ENCODE measurements at regions not wholly inside any gene's neighbourhood (a gene's known extent, or its start where the extent isn't known, plus 50 kb on each side); places are given as distances from the start of the nearest gene placed in this dataset.
"Not testable (repeated sequence)": the region's sequence is repeated elsewhere in the genome, so short reads cannot be mapped to it uniquely, and the experiment has no call there.

DNA sequence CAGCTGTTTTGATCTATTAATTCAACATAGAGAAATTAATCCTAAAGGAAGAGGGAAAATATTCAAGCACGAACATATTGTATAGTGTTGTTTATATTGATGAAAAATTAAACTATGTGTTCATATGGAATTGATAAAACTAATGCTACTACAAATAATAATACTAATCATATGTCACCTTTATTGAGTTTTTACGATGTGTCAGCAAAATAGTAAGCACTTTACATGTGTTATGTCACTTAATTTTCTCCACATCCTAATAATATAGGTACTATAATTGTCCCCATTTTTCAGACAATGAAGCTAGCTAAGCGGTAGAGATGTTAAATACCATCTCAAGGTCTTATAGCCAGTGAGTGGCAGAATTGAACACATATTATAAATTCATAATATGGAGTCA lies 2008.5 kb upstream of the WWC1 start:
- DNase-seq (ENCODE audit: extremely low read depth in 1 of 2, low read depth in 1 of 2), result no peak

DNA sequence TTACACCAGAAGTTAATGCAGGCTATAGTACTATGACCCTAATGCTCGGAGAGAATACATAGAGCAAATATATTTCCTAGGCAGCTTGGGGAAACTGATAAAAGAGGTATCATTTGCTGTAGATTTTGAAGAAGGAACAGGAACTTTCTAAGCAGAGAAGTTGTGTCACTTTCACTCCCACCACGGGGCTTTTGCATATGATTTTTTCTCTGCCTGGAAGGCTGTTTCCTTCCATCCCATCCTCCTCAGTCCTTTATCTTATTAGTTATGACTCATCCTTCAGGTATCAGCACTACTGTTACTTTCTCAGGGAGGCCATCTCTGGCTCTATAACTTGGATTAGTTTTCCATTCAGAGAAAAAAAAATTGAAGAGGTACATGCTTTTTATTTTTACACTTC lies 2006.1 kb upstream of the WWC1 start:
- no peak for DNase-seq (ENCODE audit: extremely low read depth in 1 of 2, low read depth in 1 of 2)

GRCh38 chr5:166286832-166287231 lies 2004.6 kb upstream of the WWC1 start:
- no peak for DNase-seq (ENCODE audit: extremely low read depth in 1 of 2, low read depth in 1 of 2)

DNA sequence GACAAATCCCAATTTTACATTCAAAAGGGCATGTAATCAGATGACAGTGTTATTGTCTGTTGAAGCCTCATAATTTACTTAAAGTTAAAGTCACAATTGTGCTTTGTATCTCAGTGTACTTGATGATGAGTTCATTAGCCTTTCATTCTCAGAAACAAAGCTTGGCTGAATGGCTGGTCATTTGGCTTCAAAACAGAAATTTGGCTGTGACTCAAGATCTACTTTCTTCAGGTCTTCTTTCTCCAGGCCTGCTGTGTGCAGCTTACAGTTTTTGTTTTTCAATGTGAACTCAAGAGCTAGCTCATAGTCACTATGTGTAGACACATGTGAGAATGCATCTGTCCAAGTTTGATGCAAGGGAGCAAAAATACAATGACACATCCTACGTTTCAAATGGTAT lies 2003.6 kb upstream of the WWC1 start:
- DNase-seq (ENCODE audit: extremely low read depth in 1 of 2, low read depth in 1 of 2), result no peak

DNA sequence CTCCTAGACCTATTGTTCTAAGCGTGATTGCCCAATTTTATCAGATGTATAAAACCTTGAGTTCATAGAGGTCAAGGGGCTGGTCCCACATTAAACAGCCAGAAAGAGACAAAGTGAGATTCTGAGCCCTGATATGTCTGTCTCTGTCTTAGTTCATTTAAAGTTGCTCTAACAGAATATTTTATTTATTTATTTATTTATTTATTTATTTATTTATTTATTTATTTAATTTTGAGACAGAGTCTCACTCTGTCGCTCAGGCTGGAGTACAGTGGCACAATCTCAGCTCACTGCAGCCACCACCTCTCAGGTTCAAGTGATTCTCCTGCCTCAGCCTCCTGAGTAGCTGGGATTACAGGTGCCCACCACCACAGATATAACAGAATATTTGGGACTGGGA lies 1999.6 kb upstream of the WWC1 start:
- not testable (repeated sequence) for DNase-seq (ENCODE audit: extremely low read depth in 1 of 2, low read depth in 1 of 2)

DNA sequence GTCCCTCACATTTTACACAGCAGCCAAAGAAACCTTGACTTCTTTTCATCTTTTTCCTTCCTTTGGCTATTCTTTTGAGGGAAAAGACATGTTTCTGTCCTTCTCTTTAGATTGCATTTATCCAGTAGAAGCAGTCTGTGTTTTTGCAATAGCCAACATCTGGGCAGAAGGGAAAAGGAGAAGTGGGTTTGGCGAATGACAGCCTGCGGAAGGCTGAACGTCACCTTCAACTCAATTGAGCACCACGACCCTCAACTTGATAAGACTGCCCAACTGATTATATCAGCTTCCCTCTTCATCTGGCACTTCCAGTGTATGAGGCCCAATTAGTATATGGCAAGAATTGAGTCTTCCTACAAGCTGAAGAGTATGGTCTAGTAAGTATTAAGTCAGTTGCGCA lies 1997.6 kb upstream of the WWC1 start:
- DNase-seq (ENCODE audit: extremely low read depth in 1 of 2, low read depth in 1 of 2), result no peak

GRCh38 chr5:166302166-166302565 lies 1989.3 kb upstream of the WWC1 start:
- no peak for DNase-seq (ENCODE audit: extremely low read depth in 1 of 2, low read depth in 1 of 2)

DNA sequence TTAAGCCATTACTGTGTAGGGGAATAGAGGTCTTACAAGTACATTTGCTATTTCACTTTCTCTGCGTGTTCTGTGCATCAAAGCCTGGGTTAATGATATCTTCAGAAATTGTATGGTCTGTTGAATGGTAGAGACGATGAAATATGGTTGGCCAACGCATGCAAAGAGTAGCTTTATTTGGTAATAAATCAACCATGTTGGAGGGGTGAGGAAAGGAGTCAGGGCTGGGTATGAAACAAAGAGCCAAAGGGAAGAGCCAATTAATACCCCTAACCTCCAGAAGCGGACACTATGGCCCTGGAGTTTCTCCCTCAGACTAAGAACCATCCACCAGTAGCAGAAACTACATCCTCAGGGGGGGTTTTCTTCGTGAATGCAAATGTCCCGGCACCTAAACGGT lies 1974.0 kb upstream of the WWC1 start:
- no peak for DNase-seq (ENCODE audit: extremely low read depth in 1 of 2, low read depth in 1 of 2)

DNA sequence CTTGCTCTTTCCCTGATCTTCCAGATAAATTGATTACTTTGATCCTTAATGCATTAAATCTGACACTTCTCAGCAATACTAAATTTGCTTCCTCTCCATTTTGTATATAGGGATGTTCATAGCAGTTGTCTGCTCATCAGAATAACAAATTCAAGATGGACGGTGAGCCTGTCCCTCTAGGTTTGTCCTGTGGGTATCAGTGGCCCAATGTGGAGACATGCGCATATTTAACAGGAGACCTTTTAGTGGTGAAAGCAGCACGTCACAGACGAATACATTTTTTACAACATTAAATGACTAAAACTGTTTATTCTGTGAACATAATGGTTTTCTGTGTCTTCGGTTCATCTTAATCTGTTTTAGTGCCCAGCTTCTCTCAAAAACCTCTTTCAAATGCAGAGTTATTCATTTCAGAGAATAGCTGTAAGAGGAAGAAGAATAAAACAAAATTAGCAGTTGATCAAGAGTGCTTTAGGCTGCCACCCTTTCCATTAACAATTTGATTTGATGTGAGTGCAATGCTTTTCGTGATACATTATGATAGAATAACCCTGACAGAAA lies 1970.4 kb upstream of the WWC1 start:
- no peak for DNase-seq (ENCODE audit: extremely low read depth in 1 of 2, low read depth in 1 of 2)

DNA sequence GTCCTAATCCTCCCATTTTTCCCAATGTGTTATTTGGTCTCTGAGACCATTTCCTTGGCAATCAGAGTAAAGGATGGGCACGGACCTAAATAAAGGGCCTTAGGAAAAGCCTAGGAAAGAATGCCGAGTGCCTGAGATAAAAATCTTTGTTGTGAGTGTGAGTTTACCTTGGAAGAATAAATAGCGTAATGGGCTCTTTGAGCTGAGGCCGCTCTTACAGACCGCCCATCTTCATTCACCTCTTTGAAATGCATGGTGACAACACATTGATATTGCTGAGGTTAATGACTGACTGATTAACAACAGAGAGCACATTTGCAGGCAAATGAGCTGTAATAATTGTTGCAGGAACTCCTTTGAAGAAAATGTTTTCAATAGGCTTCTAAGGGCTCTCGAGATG lies 1967.1 kb upstream of the WWC1 start:
- no peak for DNase-seq (ENCODE audit: extremely low read depth in 1 of 2, low read depth in 1 of 2)

- DNase-seq (ENCODE audit: extremely low read depth in 1 of 2, low read depth in 1 of 2), result no peak
Measured at GRCh38 chr5:166329149-166329800, 1962.2 kb upstream of the WWC1 start.

- no peak for DNase-seq (ENCODE audit: extremely low read depth in 1 of 2, low read depth in 1 of 2)
Measured at GRCh38 chr5:166330036-166330435, 1961.4 kb upstream of the WWC1 start.

GRCh38 chr5:166331521-166331920 lies 1959.9 kb upstream of the WWC1 start:
- no peak for DNase-seq (ENCODE audit: extremely low read depth in 1 of 2, low read depth in 1 of 2)

DNA sequence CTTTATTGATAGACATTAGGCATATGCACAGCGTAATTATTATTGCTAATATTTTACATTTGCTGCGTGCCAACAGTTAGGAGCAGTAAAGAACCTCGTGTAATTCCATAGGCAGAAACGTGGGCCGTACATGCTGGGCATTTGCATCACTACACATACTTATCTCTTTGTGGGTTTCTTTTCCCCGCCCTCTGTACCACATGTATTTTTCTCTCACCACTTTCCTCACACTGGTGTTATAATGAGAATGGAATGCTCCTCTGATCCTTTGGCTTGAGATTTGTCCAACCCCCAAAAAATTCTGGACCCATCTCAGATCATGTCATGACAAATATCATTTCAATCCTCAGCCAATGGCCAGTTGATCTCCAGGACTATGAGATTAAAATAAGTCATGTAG lies 1952.6 kb upstream of the WWC1 start:
- no peak for DNase-seq (ENCODE audit: extremely low read depth in 1 of 2, low read depth in 1 of 2)

- DNase-seq (ENCODE audit: extremely low read depth in 1 of 2, low read depth in 1 of 2), result no peak
Measured at GRCh38 chr5:166340039-166340438, 1951.4 kb upstream of the WWC1 start.

DNA sequence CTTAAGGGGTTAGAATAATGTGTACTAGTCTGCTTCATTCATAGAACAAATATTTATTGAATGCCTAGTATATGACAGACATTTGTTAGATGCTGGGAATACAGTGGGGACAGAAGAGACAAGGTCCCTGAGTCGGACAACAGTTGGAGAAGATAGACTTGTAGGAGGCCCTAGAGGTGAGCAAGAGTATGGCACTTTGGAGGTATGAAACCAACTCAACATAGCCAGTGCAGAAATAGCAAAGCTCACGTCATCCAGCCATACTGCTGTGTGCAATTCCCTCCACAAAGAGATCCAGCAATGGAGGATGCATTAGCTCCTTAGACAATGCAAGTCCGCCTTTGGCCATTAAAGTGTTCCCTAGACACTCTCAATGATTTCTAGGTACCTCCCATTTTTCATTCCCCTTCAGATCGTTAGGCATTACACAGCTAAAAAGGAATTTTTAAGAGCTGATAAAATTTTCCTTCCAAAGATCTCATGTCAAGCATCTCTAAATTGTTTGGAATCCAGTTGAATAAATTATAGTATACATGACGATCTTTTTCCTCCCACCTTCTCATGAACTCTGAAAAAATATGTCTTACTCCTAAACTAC lies 1949.6 kb upstream of the WWC1 start:
- no peak for DNase-seq (ENCODE audit: extremely low read depth in 1 of 2, low read depth in 1 of 2)

DNA sequence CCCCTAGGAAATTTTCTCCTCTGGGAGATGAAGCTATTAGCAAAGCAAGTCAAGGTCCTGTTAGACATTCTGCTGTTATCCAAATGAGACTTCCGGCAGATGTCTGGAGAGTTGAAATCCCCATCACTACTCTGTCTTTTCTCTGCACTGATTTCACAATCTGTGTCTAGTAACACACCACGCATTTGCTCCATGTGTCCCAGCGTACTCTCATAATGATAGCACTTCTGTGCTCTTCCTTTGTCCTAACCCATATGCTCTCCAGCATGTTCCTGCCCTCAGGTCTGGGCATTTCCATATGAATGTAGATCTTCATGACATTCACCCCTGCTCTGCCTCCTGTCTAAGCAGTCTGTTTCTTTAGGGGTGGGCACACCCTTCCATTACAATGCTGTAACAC lies 1949.0 kb upstream of the WWC1 start:
- no peak for DNase-seq (ENCODE audit: extremely low read depth in 1 of 2, low read depth in 1 of 2)

GRCh38 chr5:166346726-166347374 lies 1944.6 kb upstream of the WWC1 start:
- DNase-seq (ENCODE audit: extremely low read depth in 1 of 2, low read depth in 1 of 2), result no peak

GRCh38 chr5:166349046-166349445 lies 1942.4 kb upstream of the WWC1 start:
- no peak for DNase-seq (ENCODE audit: extremely low read depth in 1 of 2, low read depth in 1 of 2)

DNA sequence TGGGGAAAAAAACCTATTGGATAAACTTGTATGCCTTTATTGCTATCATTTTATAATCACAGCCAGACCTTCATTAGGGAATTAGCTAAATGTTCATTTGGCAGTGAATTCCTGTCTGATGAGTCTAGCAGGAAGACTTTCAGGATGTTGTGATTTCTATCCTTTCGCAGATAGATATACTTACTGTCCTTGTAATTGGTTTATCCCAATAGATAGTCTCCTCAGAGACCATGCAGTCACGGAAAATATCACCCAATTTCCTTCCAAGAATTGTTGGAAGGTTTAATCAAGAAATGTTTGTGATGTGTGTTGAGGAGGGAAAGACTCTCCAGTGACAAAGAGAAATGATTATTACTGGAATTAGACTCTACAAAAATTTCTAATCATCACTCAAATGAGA lies 1937.9 kb upstream of the WWC1 start:
- no peak for DNase-seq (ENCODE audit: extremely low read depth in 1 of 2, low read depth in 1 of 2)

GRCh38 chr5:166354332-166354731 lies 1937.1 kb upstream of the WWC1 start:
- DNase-seq (ENCODE audit: extremely low read depth in 1 of 2, low read depth in 1 of 2), result no peak

GRCh38 chr5:166356096-166356495 lies 1935.3 kb upstream of the WWC1 start:
- no peak for DNase-seq (ENCODE audit: extremely low read depth in 1 of 2, low read depth in 1 of 2)
